Natural killer cell (primary cell): ENCODE measurements at regions not wholly inside any gene's neighbourhood (a gene's known extent, or its start where the extent isn't known, plus 50 kb on each side); places are given as distances from the start of the nearest gene placed in this dataset.

Source experiments
- ATAC-seq, 3 donors: fragments of 150-1000 bp in 2 of 3; fragments of 200-7000 bp in 1 of 3; cut with Tn5 transposase; 1 replicate in 1 of 3; 2 replicates in 2 of 3; pipeline ENCODE4 v1.10.0; 2021; ENCODE audit warnings: mild to moderate bottlenecking in 2 of 3, moderate library complexity in 2 of 3
- DNase-seq, 2 donors: peaks; one replicate each; pipeline versions ENCODE4 v3.0.0 to v3.0.0-alpha.2; 2013 to 2021; ENCODE audit warnings: mixed read lengths in 1 of 2
- H3K27ac ChIP-seq: one replicate; pipeline ENCODE4 v1.5.1; 2013; ENCODE audit warnings: mild to moderate bottlenecking, low read length
- H3K27me3 ChIP-seq: one replicate; pipeline ENCODE4 v1.6.1; 2013; ENCODE audit warnings: low read length; ENCODE audit not compliant: control insufficient read depth, insufficient read depth
- H3K36me3 ChIP-seq: one replicate; pipeline ENCODE4 v1.6.1; 2013; ENCODE audit warnings: low read length; ENCODE audit not compliant: control insufficient read depth, insufficient read depth
- H3K4me1 ChIP-seq: one replicate; pipeline ENCODE4 v1.6.1; 2013; ENCODE audit warnings: low read length; ENCODE audit not compliant: control insufficient read depth, insufficient read depth
- H3K4me3 ChIP-seq: one replicate; pipeline ENCODE4 v1.5.1; 2013; ENCODE audit warnings: low read length
- H3K9me3 ChIP-seq: one replicate; pipeline ENCODE4 v1.6.1; 2013; ENCODE audit warnings: low read length; ENCODE audit not compliant: control insufficient read depth, insufficient read depth
- H3K27ac Mint-ChIP-seq, 2 donors: one replicate each; pipeline ENCODE4 v1.8.0; 2022; ENCODE audit warnings: mild to moderate bottlenecking in 2 of 2, mixed read lengths in 2 of 2, moderate library complexity in 1 of 2
- H3K27me3 Mint-ChIP-seq, 2 donors: one replicate each; pipeline ENCODE4 v1.8.0; 2022; ENCODE audit warnings: low read depth in 2 of 2, mixed read lengths in 2 of 2
- H3K36me3 Mint-ChIP-seq: one replicate; pipeline ENCODE4 v1.8.0; 2022; ENCODE audit warnings: mixed read lengths
- H3K4me1 Mint-ChIP-seq, 2 donors: one replicate each; pipeline ENCODE4 v1.8.0; 2022; ENCODE audit warnings: mixed read lengths in 2 of 2
- H3K4me3 Mint-ChIP-seq: one replicate; pipeline ENCODE4 v1.8.0; 2022; ENCODE audit warnings: mild to moderate bottlenecking, moderate library complexity, mixed read lengths
- H3K9me3 Mint-ChIP-seq, 2 donors: one replicate each; pipeline ENCODE4 v1.8.0; 2022; ENCODE audit warnings: mixed read lengths in 2 of 2
- WGBS: methylation state at CpG from one replicate; pipeline ENCODE4 v1.1.7; 2013; ENCODE audit warnings: missing lambda C conversion rate; ENCODE audit not compliant: insufficient coverage; 5-methylcytosine and 5-hydroxymethylcytosine counted together
- intact Hi-C: fragments of 100-400 bp; cut with micrococcal nuclease; formaldehyde crosslinking; loops from one replicate; pipeline ENCODE4 v1.14.2; 2022
- TF ChIP-seq, protein P1 (sequence below): fragments of 200-600 bp; IDR thresholded peaks from one replicate; pipeline ENCODE4 v1.8.0; 2022; ENCODE audit warnings: antibody characterized with exemption

GRCh38 chr4:156663663-156664062, 307.9 kb downstream of the PDGFC start:
- Mint-ChIP-seq H3K9me3 (peaks cover 5 to 6% of the 10 kb centered on the region in 2 donors), H3K4me1 (no peaks in the 10 kb centered on the region), H3K36me3 (no peaks in the 10 kb centered on the region), H3K4me3 (no peak overlapping the region), H3K27me3 (no peaks in the 10 kb centered on the region), H3K27ac (no peak overlapping the region)
- Histone ChIP-seq H3K4me1 (no peaks in the 10 kb centered on the region), H3K36me3 (no peaks in the 10 kb centered on the region), H3K4me3 (no peak overlapping the region), H3K27me3 (no peaks in the 10 kb centered on the region), H3K27ac (no peak overlapping the region), H3K9me3 (peaks cover 2% of the 10 kb centered on the region)
- ATAC-seq (no peak), DNase-seq (no peak)
- WGBS, result 70% methylated on average over 1 of the region's 1 CpG
- intact Hi-C loops, result no loop called here
- TF ChIP-seq, protein P1, sequence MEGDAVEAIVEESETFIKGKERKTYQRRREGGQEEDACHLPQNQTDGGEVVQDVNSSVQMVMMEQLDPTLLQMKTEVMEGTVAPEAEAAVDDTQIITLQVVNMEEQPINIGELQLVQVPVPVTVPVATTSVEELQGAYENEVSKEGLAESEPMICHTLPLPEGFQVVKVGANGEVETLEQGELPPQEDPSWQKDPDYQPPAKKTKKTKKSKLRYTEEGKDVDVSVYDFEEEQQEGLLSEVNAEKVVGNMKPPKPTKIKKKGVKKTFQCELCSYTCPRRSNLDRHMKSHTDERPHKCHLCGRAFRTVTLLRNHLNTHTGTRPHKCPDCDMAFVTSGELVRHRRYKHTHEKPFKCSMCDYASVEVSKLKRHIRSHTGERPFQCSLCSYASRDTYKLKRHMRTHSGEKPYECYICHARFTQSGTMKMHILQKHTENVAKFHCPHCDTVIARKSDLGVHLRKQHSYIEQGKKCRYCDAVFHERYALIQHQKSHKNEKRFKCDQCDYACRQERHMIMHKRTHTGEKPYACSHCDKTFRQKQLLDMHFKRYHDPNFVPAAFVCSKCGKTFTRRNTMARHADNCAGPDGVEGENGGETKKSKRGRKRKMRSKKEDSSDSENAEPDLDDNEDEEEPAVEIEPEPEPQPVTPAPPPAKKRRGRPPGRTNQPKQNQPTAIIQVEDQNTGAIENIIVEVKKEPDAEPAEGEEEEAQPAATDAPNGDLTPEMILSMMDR, result no peak

DNA sequence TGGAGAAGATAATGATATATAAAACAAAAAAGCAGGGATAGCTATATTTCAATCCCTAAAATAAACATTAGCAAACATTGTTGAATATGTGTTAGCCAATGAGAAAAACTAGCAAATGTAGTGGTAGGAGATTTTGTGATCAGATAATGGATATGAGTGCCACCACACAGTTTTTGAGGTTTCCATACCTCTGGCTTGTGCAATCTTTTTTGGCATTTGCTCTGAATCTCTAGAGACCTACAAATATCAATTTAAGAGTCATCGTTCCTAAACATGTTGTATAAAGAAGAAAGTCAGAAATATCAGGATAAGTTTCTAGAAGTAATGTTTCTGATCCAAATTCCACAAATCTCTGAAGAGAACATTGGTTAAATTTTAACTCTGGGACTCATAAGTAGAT, 308.7 kb downstream of the PDGFC start:
- Histone ChIP-seq H3K4me3 (no peak overlapping the region), H3K27me3 (no peaks in the 10 kb centered on the region), H3K27ac (no peak overlapping the region), H3K36me3 (no peaks in the 10 kb centered on the region), H3K4me1 (no peaks in the 10 kb centered on the region), H3K9me3 (peaks cover 2% of the 10 kb centered on the region)
- WGBS, result no CpG with 5 or more reads among the region's 1 CpG
- Mint-ChIP-seq H3K27ac (no peak overlapping the region), H3K4me3 (no peak overlapping the region), H3K36me3 (no peaks in the 10 kb centered on the region), H3K27me3 (no peaks in the 10 kb centered on the region), H3K4me1 (no peaks in the 10 kb centered on the region), H3K9me3 (peaks cover 5 to 6% of the 10 kb centered on the region in 2 donors)
- DNase-seq (no peak), ATAC-seq (no peak)
- TF ChIP-seq, protein P1, result no peak
- intact Hi-C loops, result no loop called here

- H3K27ac ChIP-seq, result no peak overlapping the region
- WGBS, result 80% methylated on average over 1 of the region's 1 CpG
- TF ChIP-seq, protein P1, result no peak
- ATAC-seq (no peak), DNase-seq (no peak)
- H3K36me3 ChIP-seq, result no peaks in the 10 kb centered on the region
- Mint-ChIP-seq H3K27me3 (no peaks in the 10 kb centered on the region), H3K4me1 (no peaks in the 10 kb centered on the region), H3K4me3 (no peak overlapping the region), H3K27ac (no peak overlapping the region), H3K9me3 (peaks cover 5 to 12% of the 10 kb centered on the region in 2 donors), H3K36me3 (no peaks in the 10 kb centered on the region)
- intact Hi-C loops, result no loop called here
- H3K4me3 ChIP-seq, result no peak overlapping the region
- H3K27me3 ChIP-seq, result no peaks in the 10 kb centered on the region
- peaks cover 2% of the 10 kb centered on the region for H3K9me3 ChIP-seq
- no peaks in the 10 kb centered on the region for H3K4me1 ChIP-seq
Measured at GRCh38 chr4:156661555-156661954, 310.0 kb downstream of the PDGFC start.

DNA sequence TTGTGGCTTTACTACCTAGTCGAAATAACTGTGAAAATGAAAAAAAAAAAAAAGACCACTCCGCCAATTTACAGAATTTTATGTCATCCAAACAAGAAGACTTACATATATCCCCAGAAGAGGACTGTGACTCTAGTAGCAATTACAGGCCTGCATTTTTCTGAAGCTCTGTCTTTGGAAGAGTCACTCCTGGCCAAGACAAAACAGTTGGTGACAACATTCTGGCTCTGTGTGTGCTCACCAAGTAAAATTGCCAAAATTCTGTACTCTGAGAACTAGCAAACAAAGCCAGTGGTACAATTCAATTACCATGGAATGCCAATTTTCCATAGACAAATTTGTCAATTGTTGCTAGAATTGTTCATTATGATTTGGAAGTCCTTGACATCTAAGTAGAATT, 311.1 kb downstream of the PDGFC start:
- Histone ChIP-seq H3K4me1 (no peaks in the 10 kb centered on the region), H3K9me3 (peaks cover 2% of the 10 kb centered on the region), H3K4me3 (no peak overlapping the region), H3K27ac (no peak overlapping the region), H3K27me3 (no peaks in the 10 kb centered on the region), H3K36me3 (no peaks in the 10 kb centered on the region)
- TF ChIP-seq, protein P1, result no peak
- DNase-seq, result no peak
- ATAC-seq, result no peak
- 44% methylated on average over 1 of the region's 2 CpGs for WGBS
- intact Hi-C loops, result no loop called here
- no peak overlapping the region for H3K27ac Mint-ChIP-seq
- H3K36me3 Mint-ChIP-seq, result no peaks in the 10 kb centered on the region
- no peaks in the 10 kb centered on the region for H3K27me3 Mint-ChIP-seq
- no peaks in the 10 kb centered on the region for H3K4me1 Mint-ChIP-seq
- H3K9me3 Mint-ChIP-seq, result peaks cover 2 to 8% of the 10 kb centered on the region in 2 donors
- no peak overlapping the region for H3K4me3 Mint-ChIP-seq
